K562 (cell line): ENCODE measurements at regions not wholly inside any gene's neighbourhood (a gene's known extent, or its start where the extent isn't known, plus 50 kb on each side); places are given as distances from the start of the nearest gene placed in this dataset.
A peak's percentile ranks its signal among the peaks of the same experiment; 100 is the strongest.

ENCODE experiments used
- ATAC-seq: fragments of 200-7000 bp; cut with Tn5 transposase; 3 replicates; pipeline ENCODE4 v1.9.1; 2020; ENCODE audit warnings: moderate library complexity
- BruUV-seq: library from RNA; stranded (reverse); fragments of 400-500 nt; replicated peaks from 2 replicates; lab custom pipeline; 2021; lab: Mats Ljungman, UMichigan
- CTCF ChIA-PET: fragments of 300-600 bp; formaldehyde crosslinking; extraction: SDS; loops from one replicate; lab custom pipeline; 2021; ENCODE audit warnings: low intra/inter-chr PET ratio; lab: Yijun Ruan, JAX
- POLR2A ChIA-PET: fragments of 300-600, 350-650 bp; sonication (Branson Sonifier 250); formaldehyde crosslinking; extraction: SDS; loops from one replicate; lab custom pipeline; 2021; ENCODE audit warnings: antibody characterized with exemption, inconsistent platforms; lab: Yijun Ruan, JAX
- DNase-seq, 4 experiments: peaks; one replicate each; pipeline versions ENCODE4 v3.0.0 to v3.0.0-alpha.2; 2011 to 2018; ENCODE audit warnings: low spot score in 3 of 4, mixed read lengths in 3 of 4; ENCODE audit errors: extremely low read depth in 1 of 4
- FAIRE-seq: peaks from 2 replicates; lab custom pipeline; 2011; peaks lifted over from hg19 to GRCh38; lab: Jason Lieb, UNC
- H2AFZ ChIP-seq: 2 replicates; pipeline ENCODE4 v1.6.0; 2011; ENCODE audit warnings: low read depth, low read length, control low read depth, inconsistent platforms
- H3K27ac ChIP-seq: fragments of 200-600 bp; 3 replicates; pipeline ENCODE4 v1.8.0; 2011; ENCODE audit warnings: low read depth, mild to moderate bottlenecking, control low read depth, inconsistent platforms, low read length, moderate library complexity, mixed read lengths; ENCODE audit errors: extremely low read depth
- H3K27me3 ChIP-seq, 2 experiments: fragments of 300-600 bp in 1 of 2; 2 replicates in 1 of 2; 3 replicates in 1 of 2; pipeline versions ENCODE4 v1.6.0 to v1.8.0; 2011; ENCODE audit warnings: inconsistent platforms in 2 of 2, low read length in 2 of 2, mild to moderate bottlenecking in 1 of 2, mixed read lengths in 1 of 2, moderate library complexity in 1 of 2; ENCODE audit not compliant: control insufficient read depth in 2 of 2, insufficient read depth in 2 of 2
- H3K36me3 ChIP-seq: fragments of 300-600 bp; 3 replicates; pipeline ENCODE4 v1.8.0; 2011; ENCODE audit warnings: mild to moderate bottlenecking, low read length, inconsistent platforms; ENCODE audit not compliant: control insufficient read depth, insufficient read depth
- H3K4me1 ChIP-seq, 2 experiments: fragments of 200-600 bp in 1 of 2; replicated peaks in 1 of 2; 2 replicates in 1 of 2; 3 replicates in 1 of 2; pipeline versions ENCODE4 v1.5.1 to v1.8.0; 2011; ENCODE audit warnings: inconsistent platforms in 2 of 2, low read length in 2 of 2, mild to moderate bottlenecking in 1 of 2, mixed read lengths in 1 of 2, moderate library complexity in 1 of 2; ENCODE audit not compliant: control insufficient read depth in 2 of 2, insufficient read depth in 2 of 2
- H3K4me2 ChIP-seq: 2 replicates; pipeline ENCODE4 v1.6.1; 2011; ENCODE audit warnings: low read length, control low read depth, inconsistent platforms, mixed read lengths; ENCODE audit not compliant: insufficient read depth
- H3K4me3 ChIP-seq: fragments of 200-600 bp; sonication (generic), shearing (Covaris generic); 2 replicates; pipeline ENCODE4 v1.5.1; 2016; ENCODE audit warnings: control low read depth, inconsistent platforms
- H3K79me2 ChIP-seq: fragments of 200-600 bp; 3 replicates; pipeline ENCODE4 v1.8.0; 2011; ENCODE audit warnings: low read length, inconsistent platforms; ENCODE audit not compliant: control insufficient read depth, insufficient read depth
- H3K9ac ChIP-seq, 2 experiments: 2 replicates each; pipeline versions ENCODE4 v1.6.0 to v1.6.1; 2011; ENCODE audit warnings: low read depth in 2 of 2, low read length in 2 of 2, control low read depth in 1 of 2, inconsistent platforms in 1 of 2, mild to moderate bottlenecking in 1 of 2, mixed read lengths in 1 of 2; ENCODE audit not compliant: insufficient read depth in 1 of 2
- H3K9me1 ChIP-seq: one replicate; pipeline ENCODE4 v1.6.0; 2011; ENCODE audit warnings: inconsistent platforms, mild to moderate bottlenecking, low read length, moderate library complexity; ENCODE audit not compliant: control insufficient read depth, insufficient read depth
- H3K9me3 ChIP-seq: replicated peaks from 2 replicates; pipeline ENCODE4 v1.5.1; 2011; ENCODE audit warnings: low read depth, low read length, inconsistent platforms; ENCODE audit not compliant: control insufficient read depth, insufficient read depth
- H4K20me1 ChIP-seq: replicated peaks from 2 replicates; pipeline ENCODE4 v1.6.1; 2011; ENCODE audit warnings: low read length, inconsistent platforms, mixed read lengths; ENCODE audit not compliant: control insufficient read depth, insufficient read depth
- HNRNPLL ChIP-seq: fragments of 200-400 bp; formaldehyde crosslinking; IDR thresholded peaks from 2 replicates; pipeline ENCODE4 v1.6.1; 2017; ENCODE audit warnings: low read length, low read depth, mild to moderate bottlenecking; ENCODE audit not compliant: poor library complexity, severe bottlenecking
- MEIS2 ChIP-seq: fragments of 450-650 bp; IDR thresholded peaks from 2 replicates; pipeline ENCODE4 v1.6.1; 2014; ENCODE audit warnings: mild to moderate bottlenecking; ENCODE audit not compliant: partially characterized antibody
- RAD21 ChIP-seq, 2 experiments: fragments of 250-450 bp in 1 of 2; fragments of 450-650 bp in 1 of 2; sonication (Bioruptor Pico) in 1 of 2; formaldehyde crosslinking in 1 of 2; IDR thresholded peaks in 1 of 2; conservative IDR thresholded peaks in 1 of 2; 2 replicates each; pipeline versions ENCODE4 v1.4.0 to v1.8.0; 2020 to 2022; ENCODE audit warnings: mild to moderate bottlenecking in 2 of 2, moderate library complexity in 1 of 2
- RBM25 ChIP-seq: fragments of 200-400 bp; formaldehyde crosslinking; IDR thresholded peaks from 2 replicates; pipeline ENCODE4 v1.6.1; 2018; ENCODE audit warnings: low read length, low read depth, moderate library complexity; ENCODE audit not compliant: severe bottlenecking
- ZFP1 ChIP-seq: fragments of 450-650 bp; formaldehyde crosslinking; IDR thresholded peaks from 2 replicates; pipeline ENCODE4 v1.4.0; 2020; ENCODE audit warnings: mild to moderate bottlenecking, mixed read lengths
- ZNF785 ChIP-seq: fragments of 250-450 bp; sonication (Bioruptor Pico); IDR thresholded peaks from 2 replicates; pipeline ENCODE4 v1.4.0; 2020; ENCODE audit warnings: mild to moderate bottlenecking
- WGBS: fragments of 100-300 bp; shearing (Covaris generic); methylation state at CpG from one replicate; pipeline ENCODE4 v1.1.6; 2016; ENCODE audit warnings: low coverage, mixed read lengths; ENCODE audit not compliant: insufficient coverage; ENCODE audit errors: missing lambda C conversion rate; 5-methylcytosine and 5-hydroxymethylcytosine counted together
- in situ Hi-C: fragments of 300-500 bp; cut with MboI; formaldehyde crosslinking; loops from 4 replicates; pipeline ENCODE4 v1.15.0; 2018; ENCODE audit warnings: inconsistent platforms, mixed read lengths
- intact Hi-C: fragments of 100-400 bp; cut with micrococcal nuclease; formaldehyde crosslinking; loops from 2 replicates; pipeline ENCODE4 v1.14.2; 2022
- TF ChIP-seq, protein P1 (sequence below), 3 experiments: fragments of 200-800 bp in 1 of 3; fragments of 250-450 bp in 1 of 3; fragments of 450-650 bp in 1 of 3; sonication (Bioruptor Pico) in 1 of 3; sonication (Bioruptor generic) in 1 of 3; formaldehyde crosslinking in 1 of 3; IDR thresholded peaks; 2 replicates each; pipeline versions ENCODE4 v1.6.1 to v1.8.0; 2016 to 2022; ENCODE audit warnings: mild to moderate bottlenecking in 2 of 3, missing genetic modification characterization in 2 of 3, missing compliant biosample characterization in 1 of 3, moderate library complexity in 1 of 3
- TF ChIP-seq, protein P2 (sequence below), 3 experiments: IDR thresholded peaks in 2 of 3; conservative IDR thresholded peaks in 1 of 3; 2 replicates each; pipeline ENCODE4 v1.5.1; 2011 to 2012; ENCODE audit warnings: low read length in 3 of 3, mild to moderate bottlenecking in 3 of 3, control low read depth in 2 of 3, improper control_type of control experiment in 1 of 3, inconsistent platforms in 1 of 3, low read depth in 1 of 3, mixed read lengths in 1 of 3, moderate library complexity in 1 of 3; ENCODE audit not compliant: insufficient read depth in 2 of 3

DNA sequence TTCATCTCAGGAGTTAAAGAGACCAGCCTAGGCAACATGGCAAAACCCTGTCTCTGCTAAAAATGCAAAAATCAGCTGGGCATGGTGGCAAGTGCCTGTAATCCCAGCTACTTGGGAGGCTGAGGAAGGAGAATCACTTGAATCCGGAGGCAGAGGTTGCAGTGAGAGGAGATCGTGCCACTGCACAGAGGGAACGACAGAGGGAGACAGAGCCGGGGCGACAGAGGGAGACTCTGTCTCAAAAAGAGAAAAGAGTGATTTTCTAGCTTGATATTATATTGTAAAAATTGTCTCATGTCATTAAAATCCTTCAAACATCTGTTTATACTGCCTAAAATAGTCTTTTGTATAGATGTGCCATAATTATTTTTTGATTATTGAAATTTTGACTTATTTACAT, 225.4 kb upstream of the AGA start:
- no peaks in the 10 kb centered on the region for H3K9me1 ChIP-seq
- intact Hi-C loops, result no loop called here
- ChIA-PET POLR2A (no interaction called here), CTCF (interaction anchor here (0.7 kb wide), 1 partner anchor 1051 kb away, joined by 3 read pairs; no protein-coding TSS in a partner anchor)
- 2% methylated on average over 5 of the region's 5 CpGs for WGBS
- ATAC-seq, result no peak
- BruUV-seq, result no TSS peak
- no peak for TF ChIP-seq ZNF785 (CRISPR knock-in tag)
- TF ChIP-seq, protein P1, sequence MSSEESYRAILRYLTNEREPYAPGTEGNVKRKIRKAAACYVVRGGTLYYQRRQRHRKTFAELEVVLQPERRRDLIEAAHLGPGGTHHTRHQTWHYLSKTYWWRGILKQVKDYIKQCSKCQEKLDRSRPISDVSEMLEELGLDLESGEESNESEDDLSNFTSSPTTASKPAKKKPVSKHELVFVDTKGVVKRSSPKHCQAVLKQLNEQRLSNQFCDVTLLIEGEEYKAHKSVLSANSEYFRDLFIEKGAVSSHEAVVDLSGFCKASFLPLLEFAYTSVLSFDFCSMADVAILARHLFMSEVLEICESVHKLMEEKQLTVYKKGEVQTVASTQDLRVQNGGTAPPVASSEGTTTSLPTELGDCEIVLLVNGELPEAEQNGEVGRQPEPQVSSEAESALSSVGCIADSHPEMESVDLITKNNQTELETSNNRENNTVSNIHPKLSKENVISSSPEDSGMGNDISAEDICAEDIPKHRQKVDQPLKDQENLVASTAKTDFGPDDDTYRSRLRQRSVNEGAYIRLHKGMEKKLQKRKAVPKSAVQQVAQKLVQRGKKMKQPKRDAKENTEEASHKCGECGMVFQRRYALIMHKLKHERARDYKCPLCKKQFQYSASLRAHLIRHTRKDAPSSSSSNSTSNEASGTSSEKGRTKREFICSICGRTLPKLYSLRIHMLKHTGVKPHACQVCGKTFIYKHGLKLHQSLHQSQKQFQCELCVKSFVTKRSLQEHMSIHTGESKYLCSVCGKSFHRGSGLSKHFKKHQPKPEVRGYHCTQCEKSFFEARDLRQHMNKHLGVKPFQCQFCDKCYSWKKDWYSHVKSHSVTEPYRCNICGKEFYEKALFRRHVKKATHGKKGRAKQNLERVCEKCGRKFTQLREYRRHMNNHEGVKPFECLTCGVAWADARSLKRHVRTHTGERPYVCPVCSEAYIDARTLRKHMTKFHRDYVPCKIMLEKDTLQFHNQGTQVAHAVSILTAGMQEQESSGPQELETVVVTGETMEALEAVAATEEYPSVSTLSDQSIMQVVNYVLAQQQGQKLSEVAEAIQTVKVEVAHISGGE (CRISPR knock-in tag; IDR thresholded peaks at IDR 0.05), result no peak
- peak; percentile 50 to 52 for TF ChIP-seq RAD21 (CRISPR knock-in tag; conservative IDR thresholded peaks at IDR 0.05 in 1 of 2, IDR thresholded peaks at IDR 0.05 in 1 of 2)
- no peak for TF ChIP-seq HNRNPLL
- TF ChIP-seq RBM25, result no peak
- TF ChIP-seq, protein P2, sequence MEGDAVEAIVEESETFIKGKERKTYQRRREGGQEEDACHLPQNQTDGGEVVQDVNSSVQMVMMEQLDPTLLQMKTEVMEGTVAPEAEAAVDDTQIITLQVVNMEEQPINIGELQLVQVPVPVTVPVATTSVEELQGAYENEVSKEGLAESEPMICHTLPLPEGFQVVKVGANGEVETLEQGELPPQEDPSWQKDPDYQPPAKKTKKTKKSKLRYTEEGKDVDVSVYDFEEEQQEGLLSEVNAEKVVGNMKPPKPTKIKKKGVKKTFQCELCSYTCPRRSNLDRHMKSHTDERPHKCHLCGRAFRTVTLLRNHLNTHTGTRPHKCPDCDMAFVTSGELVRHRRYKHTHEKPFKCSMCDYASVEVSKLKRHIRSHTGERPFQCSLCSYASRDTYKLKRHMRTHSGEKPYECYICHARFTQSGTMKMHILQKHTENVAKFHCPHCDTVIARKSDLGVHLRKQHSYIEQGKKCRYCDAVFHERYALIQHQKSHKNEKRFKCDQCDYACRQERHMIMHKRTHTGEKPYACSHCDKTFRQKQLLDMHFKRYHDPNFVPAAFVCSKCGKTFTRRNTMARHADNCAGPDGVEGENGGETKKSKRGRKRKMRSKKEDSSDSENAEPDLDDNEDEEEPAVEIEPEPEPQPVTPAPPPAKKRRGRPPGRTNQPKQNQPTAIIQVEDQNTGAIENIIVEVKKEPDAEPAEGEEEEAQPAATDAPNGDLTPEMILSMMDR (IDR thresholded peaks at IDR 0.05 in 2 of 3, conservative IDR thresholded peaks at IDR 0.05 in 1 of 3; ENCODE audit: insufficient read depth in 2 of 3, low read depth in 1 of 3, low read length in 3 of 3), result peak in 2 of 3 experiments; percentile 29 to 31; a peak in 2 of 6 replicates
- no peak for TF ChIP-seq ZFP1 (CRISPR knock-in tag)
- TF ChIP-seq MEIS2, result no peak
- TF ChIP-seq, all 486 proteins: peak for 2
- no peaks in the 10 kb centered on the region for H3K36me3 ChIP-seq
- DNase-seq (peak in 1 of 4 experiments; percentile 5), FAIRE-seq (no peak)
- H2AFZ ChIP-seq, result no peak overlapping the region
- no peak overlapping the region for H3K9ac ChIP-seq
- no peaks in the 10 kb centered on the region for H3K9me3 ChIP-seq
- no peaks in the 10 kb centered on the region for H3K79me2 ChIP-seq
- H3K4me2 ChIP-seq, result no peak overlapping the region
- no peak overlapping the region for H3K4me3 ChIP-seq
- no peaks in the 10 kb centered on the region for H3K27me3 ChIP-seq
- H3K4me1 ChIP-seq, result no peaks in the 10 kb centered on the region
- no peak overlapping the region for H3K27ac ChIP-seq
- in situ Hi-C loops, result no loop called here
- H4K20me1 ChIP-seq, result no peaks in the 10 kb centered on the region
